ENCODE measurements at regions not wholly inside any gene's neighbourhood (a gene's known extent, or its start where the extent isn't known, plus 50 kb on each side); places are given as distances from the start of the nearest gene placed in this dataset.

DNA sequence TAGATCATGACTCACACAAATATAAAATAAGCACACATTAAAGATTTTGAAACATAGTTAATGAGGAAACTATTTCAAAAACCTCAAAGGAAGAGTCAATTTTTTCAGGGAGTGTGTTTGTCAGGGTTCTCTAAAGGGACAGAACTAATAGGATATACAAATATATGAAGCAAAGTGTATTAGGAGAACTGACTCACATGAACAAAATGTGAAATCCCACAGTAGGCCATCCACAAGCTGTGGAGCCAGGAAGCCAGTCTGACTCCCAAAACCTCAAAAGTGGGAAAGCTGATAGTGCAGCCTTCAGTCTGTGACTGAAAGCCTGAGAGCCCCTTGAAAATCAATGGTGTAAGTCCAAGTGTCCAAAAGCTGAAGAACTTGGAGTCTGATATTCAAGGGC lies 898.0 kb upstream of the EYS start:
- Mint-ChIP-seq H3K9me3 (peaks cover 16% of the 10 kb centered on the region), H3K4me3 (no peak overlapping the region), H3K27ac (no peak overlapping the region), H3K27me3 (no peaks in the 10 kb centered on the region), H3K36me3 (ENCODE audit: low read depth) (no peaks in the 10 kb centered on the region), H3K4me1 (ENCODE audit: low read depth) (no peaks in the 10 kb centered on the region)
- H3K36me3 ChIP-seq (ENCODE audit: insufficient read depth, low read length): no peaks in the 10 kb centered on the region
- ATAC-seq (ENCODE audit: poor library complexity) (no peak), DNase-seq (no peak)
- no peaks in the 10 kb centered on the region for H3K4me1 ChIP-seq (ENCODE audit: insufficient read depth, low read length)
- H3K27ac ChIP-seq (ENCODE audit: low read depth in 1 of 2, low read length in 2 of 2): no peak overlapping the region
- H3K4me3 ChIP-seq (ENCODE audit: low read length): no peak overlapping the region
- POLR2A ChIA-PET: no interaction called here
- H3K9me3 ChIP-seq (ENCODE audit: control insufficient read depth in 1 of 2, insufficient read depth in 1 of 2, low read length in 2 of 2): no peaks in the 10 kb centered on the region
- TF ChIP-seq, protein P1, sequence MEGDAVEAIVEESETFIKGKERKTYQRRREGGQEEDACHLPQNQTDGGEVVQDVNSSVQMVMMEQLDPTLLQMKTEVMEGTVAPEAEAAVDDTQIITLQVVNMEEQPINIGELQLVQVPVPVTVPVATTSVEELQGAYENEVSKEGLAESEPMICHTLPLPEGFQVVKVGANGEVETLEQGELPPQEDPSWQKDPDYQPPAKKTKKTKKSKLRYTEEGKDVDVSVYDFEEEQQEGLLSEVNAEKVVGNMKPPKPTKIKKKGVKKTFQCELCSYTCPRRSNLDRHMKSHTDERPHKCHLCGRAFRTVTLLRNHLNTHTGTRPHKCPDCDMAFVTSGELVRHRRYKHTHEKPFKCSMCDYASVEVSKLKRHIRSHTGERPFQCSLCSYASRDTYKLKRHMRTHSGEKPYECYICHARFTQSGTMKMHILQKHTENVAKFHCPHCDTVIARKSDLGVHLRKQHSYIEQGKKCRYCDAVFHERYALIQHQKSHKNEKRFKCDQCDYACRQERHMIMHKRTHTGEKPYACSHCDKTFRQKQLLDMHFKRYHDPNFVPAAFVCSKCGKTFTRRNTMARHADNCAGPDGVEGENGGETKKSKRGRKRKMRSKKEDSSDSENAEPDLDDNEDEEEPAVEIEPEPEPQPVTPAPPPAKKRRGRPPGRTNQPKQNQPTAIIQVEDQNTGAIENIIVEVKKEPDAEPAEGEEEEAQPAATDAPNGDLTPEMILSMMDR (IDR thresholded peaks at IDR 0.05): no peak
- CTCF ChIA-PET: no interaction called here
- no peaks in the 10 kb centered on the region for H3K27me3 ChIP-seq (ENCODE audit: control insufficient read depth in 1 of 2, insufficient read depth in 2 of 2, low read length in 2 of 2)
- intact Hi-C loops (cut with DNase I, micrococcal nuclease): no loop called here

DNA sequence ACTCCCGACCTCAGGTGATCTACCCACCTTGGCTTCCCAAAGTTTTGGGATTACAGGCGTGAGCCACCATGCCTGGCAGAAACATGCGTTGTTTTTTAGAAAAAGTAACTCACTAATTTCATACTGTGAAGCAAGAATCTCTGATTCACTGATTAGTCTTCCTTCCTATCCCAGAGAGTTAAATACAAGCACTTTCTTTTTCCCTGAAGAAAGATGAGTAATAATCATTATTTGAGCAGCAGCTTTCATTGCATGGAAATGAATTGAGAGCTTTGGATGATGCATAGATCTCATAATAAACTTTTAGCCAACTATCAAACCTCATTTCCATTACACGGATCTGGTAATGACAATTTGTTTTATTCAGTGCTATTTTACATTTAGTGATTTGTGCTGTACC lies 892.5 kb upstream of the EYS start:
- Mint-ChIP-seq H3K4me1 (ENCODE audit: low read depth) (no peaks in the 10 kb centered on the region), H3K27me3 (no peaks in the 10 kb centered on the region), H3K27ac (no peak overlapping the region), H3K36me3 (ENCODE audit: low read depth) (no peaks in the 10 kb centered on the region), H3K9me3 (peaks cover 12% of the 10 kb centered on the region), H3K4me3 (no peak overlapping the region)
- H3K9me3 ChIP-seq (ENCODE audit: control insufficient read depth in 1 of 2, insufficient read depth in 1 of 2, low read length in 2 of 2): no peaks in the 10 kb centered on the region
- H3K36me3 ChIP-seq (ENCODE audit: insufficient read depth, low read length): no peaks in the 10 kb centered on the region
- no peak for ATAC-seq (ENCODE audit: poor library complexity)
- intact Hi-C loops (cut with DNase I, micrococcal nuclease): no loop called here
- DNase-seq: no peak
- no peaks in the 10 kb centered on the region for H3K27me3 ChIP-seq (ENCODE audit: control insufficient read depth in 1 of 2, insufficient read depth in 2 of 2, low read length in 2 of 2)
- H3K4me1 ChIP-seq (ENCODE audit: insufficient read depth, low read length): no peaks in the 10 kb centered on the region
- TF ChIP-seq, protein P1 (IDR thresholded peaks at IDR 0.05): no peak
- no peak overlapping the region for H3K4me3 ChIP-seq (ENCODE audit: low read length)
- ChIA-PET POLR2A (no interaction called here), CTCF (no interaction called here)
- H3K27ac ChIP-seq (ENCODE audit: low read depth in 1 of 2, low read length in 2 of 2): no peak overlapping the region

DNA sequence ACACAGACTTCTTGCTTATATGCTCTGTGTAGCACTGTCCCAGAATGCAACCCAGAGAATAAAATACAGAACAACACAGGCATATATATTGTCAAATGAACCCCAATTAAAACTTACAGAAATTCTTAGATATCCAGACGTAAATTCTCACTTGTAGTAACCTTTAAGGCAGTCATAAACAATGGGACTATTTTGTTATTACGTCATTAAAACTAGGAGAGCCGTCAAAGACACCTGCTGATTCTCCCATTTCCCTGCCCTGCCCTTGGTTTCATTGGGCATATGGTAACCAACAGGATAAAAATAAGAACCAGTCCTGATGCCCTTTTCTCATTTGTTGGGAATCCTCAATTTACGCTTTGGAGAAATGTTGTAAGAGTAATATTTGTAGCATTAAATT lies 871.3 kb upstream of the EYS start:
- intact Hi-C loops (cut with DNase I, micrococcal nuclease): no loop called here
- TF ChIP-seq, protein P1 (IDR thresholded peaks at IDR 0.05): no peak
- DNase-seq (no peak), ATAC-seq (ENCODE audit: poor library complexity) (no peak)
- Histone ChIP-seq H3K36me3 (ENCODE audit: insufficient read depth, low read length) (no peaks in the 10 kb centered on the region), H3K27me3 (ENCODE audit: control insufficient read depth in 1 of 2, insufficient read depth in 2 of 2, low read length in 2 of 2) (no peaks in the 10 kb centered on the region), H3K4me3 (ENCODE audit: low read length) (no peak overlapping the region), H3K27ac (ENCODE audit: low read depth in 1 of 2, low read length in 2 of 2) (no peak overlapping the region), H3K4me1 (ENCODE audit: insufficient read depth, low read length) (no peaks in the 10 kb centered on the region), H3K9me3 (ENCODE audit: control insufficient read depth in 1 of 2, insufficient read depth in 1 of 2, low read length in 2 of 2) (peaks cover 0 to 8% of the 10 kb centered on the region in 2 experiments)
- Mint-ChIP-seq H3K4me3 (no peak overlapping the region), H3K27me3 (no peaks in the 10 kb centered on the region), H3K4me1 (ENCODE audit: low read depth) (no peaks in the 10 kb centered on the region), H3K36me3 (ENCODE audit: low read depth) (no peaks in the 10 kb centered on the region), H3K27ac (no peak overlapping the region), H3K9me3 (peaks cover 7% of the 10 kb centered on the region)
- ChIA-PET POLR2A (no interaction called here), CTCF (no interaction called here)
